Endothelial cell (in vitro differentiated cells): ENCODE measurements at regions not wholly inside any gene's neighbourhood (a gene's known extent, or its start where the extent isn't known, plus 50 kb on each side); places are given as distances from the start of the nearest gene placed in this dataset.

Experiments used
- DNase-seq: peaks from one replicate; pipeline ENCODE4 v3.0.0; 2021; ENCODE audit warnings: low spot score
- H3K27ac Mint-ChIP-seq: one replicate; pipeline ENCODE4 v1.8.0; 2021; ENCODE audit warnings: mixed read lengths, inconsistent platforms; ENCODE audit not compliant: unreplicated experiment
- H3K27me3 Mint-ChIP-seq: one replicate; pipeline ENCODE4 v1.8.0; 2021; ENCODE audit warnings: mild to moderate bottlenecking, moderate library complexity, mixed read lengths, inconsistent platforms; ENCODE audit not compliant: unreplicated experiment
- H3K36me3 Mint-ChIP-seq: one replicate; pipeline ENCODE4 v1.8.0; 2021; ENCODE audit warnings: mild to moderate bottlenecking, low read depth, mixed read lengths, inconsistent platforms; ENCODE audit not compliant: unreplicated experiment
- H3K4me1 Mint-ChIP-seq: one replicate; pipeline ENCODE4 v1.8.0; 2021; ENCODE audit warnings: mild to moderate bottlenecking, mixed read lengths, inconsistent platforms; ENCODE audit not compliant: unreplicated experiment
- H3K4me3 Mint-ChIP-seq: one replicate; pipeline ENCODE4 v1.8.0; 2021; ENCODE audit warnings: mild to moderate bottlenecking, mixed read lengths, inconsistent platforms; ENCODE audit not compliant: unreplicated experiment
- H3K9me3 Mint-ChIP-seq: one replicate; pipeline ENCODE4 v1.8.0; 2021; ENCODE audit warnings: mixed read lengths, inconsistent platforms; ENCODE audit not compliant: unreplicated experiment
- TF ChIP-seq, protein P1 (sequence below): fragments of 200-600 bp; sonication (generic); IDR thresholded peaks from one replicate; pipeline ENCODE4 v1.5.0; 2021; ENCODE audit warnings: antibody characterized with exemption; ENCODE audit not compliant: unreplicated experiment

DNA sequence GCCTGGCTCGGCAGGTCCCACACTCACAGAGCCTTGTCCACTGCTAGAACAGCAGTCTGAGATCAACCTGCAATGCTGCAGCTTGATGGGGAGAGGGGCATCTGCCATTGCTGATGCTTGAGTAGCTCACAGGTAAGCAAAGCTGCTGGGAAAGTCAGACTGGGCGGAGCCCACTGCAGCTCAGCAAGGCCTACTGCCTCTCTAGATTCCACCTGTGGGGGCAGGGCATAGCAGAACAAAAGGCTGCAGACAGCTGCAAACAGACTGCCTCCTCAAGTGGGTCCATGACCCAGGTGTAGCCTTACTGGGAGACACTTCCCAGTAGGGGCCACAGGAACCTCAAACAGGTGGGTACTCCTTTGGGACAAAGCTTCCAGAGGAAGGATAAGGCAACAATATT, 110.6 kb upstream of the ADAMTS3 start:
- no peaks in the 10 kb centered on the region for H3K4me1 Mint-ChIP-seq
- no peak overlapping the region for H3K4me3 Mint-ChIP-seq
- peaks cover 2% of the 10 kb centered on the region for H3K27me3 Mint-ChIP-seq
- DNase-seq = no peak
- TF ChIP-seq, protein P1, sequence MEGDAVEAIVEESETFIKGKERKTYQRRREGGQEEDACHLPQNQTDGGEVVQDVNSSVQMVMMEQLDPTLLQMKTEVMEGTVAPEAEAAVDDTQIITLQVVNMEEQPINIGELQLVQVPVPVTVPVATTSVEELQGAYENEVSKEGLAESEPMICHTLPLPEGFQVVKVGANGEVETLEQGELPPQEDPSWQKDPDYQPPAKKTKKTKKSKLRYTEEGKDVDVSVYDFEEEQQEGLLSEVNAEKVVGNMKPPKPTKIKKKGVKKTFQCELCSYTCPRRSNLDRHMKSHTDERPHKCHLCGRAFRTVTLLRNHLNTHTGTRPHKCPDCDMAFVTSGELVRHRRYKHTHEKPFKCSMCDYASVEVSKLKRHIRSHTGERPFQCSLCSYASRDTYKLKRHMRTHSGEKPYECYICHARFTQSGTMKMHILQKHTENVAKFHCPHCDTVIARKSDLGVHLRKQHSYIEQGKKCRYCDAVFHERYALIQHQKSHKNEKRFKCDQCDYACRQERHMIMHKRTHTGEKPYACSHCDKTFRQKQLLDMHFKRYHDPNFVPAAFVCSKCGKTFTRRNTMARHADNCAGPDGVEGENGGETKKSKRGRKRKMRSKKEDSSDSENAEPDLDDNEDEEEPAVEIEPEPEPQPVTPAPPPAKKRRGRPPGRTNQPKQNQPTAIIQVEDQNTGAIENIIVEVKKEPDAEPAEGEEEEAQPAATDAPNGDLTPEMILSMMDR = no peak
- no peak overlapping the region for H3K27ac Mint-ChIP-seq
- H3K9me3 Mint-ChIP-seq = no peaks in the 10 kb centered on the region
- no peaks in the 10 kb centered on the region for H3K36me3 Mint-ChIP-seq

DNA sequence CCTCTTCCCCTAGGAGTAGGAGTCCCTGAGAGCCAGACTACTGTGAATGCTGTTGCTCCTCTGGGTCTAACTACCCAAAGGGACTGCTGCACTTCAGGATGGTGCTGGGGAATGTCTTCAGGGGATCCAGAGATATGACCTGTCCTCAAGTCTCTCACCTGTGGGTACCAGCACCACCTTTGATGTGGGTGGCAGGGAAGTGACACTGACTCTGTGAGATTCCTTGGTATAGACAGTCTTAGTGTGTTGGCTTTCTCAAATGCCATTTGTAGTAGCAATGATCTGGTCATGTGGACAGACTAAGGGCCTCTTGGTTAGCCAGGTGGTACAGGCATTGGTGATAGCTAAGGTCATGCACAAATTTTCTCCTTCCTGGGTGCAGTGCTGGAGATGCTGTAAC, 108.9 kb upstream of the ADAMTS3 start:
- no peak overlapping the region for H3K4me3 Mint-ChIP-seq
- TF ChIP-seq, protein P1 = no peak
- H3K4me1 Mint-ChIP-seq = no peaks in the 10 kb centered on the region
- H3K36me3 Mint-ChIP-seq = no peaks in the 10 kb centered on the region
- no peak for DNase-seq
- no peak overlapping the region for H3K27ac Mint-ChIP-seq
- H3K27me3 Mint-ChIP-seq = peaks cover 2% of the 10 kb centered on the region
- H3K9me3 Mint-ChIP-seq = no peaks in the 10 kb centered on the region

DNA sequence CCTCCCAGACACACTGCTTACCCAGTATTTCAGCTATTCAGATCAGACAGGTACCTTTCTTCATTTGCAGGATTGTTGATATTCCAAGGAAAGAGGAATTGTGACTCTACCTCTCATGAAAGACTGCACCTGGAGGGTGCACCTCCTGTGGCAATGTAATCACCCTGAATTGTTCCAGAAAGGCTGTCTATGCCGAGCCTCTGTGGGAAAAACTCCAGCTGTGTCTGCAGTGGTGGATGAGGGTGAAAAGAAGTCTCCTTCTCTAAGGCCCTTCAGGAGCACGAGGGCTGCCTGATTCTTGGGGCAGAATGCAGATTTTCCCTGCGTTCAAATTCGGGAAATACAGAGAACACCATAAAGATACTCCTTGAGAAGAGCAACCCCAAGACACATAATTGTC, 108.2 kb upstream of the ADAMTS3 start:
- TF ChIP-seq, protein P1 = no peak
- H3K27me3 Mint-ChIP-seq = peaks cover 2% of the 10 kb centered on the region
- no peak for DNase-seq
- no peaks in the 10 kb centered on the region for H3K4me1 Mint-ChIP-seq
- H3K36me3 Mint-ChIP-seq = no peaks in the 10 kb centered on the region
- no peaks in the 10 kb centered on the region for H3K9me3 Mint-ChIP-seq
- H3K27ac Mint-ChIP-seq = no peak overlapping the region
- no peak overlapping the region for H3K4me3 Mint-ChIP-seq

DNA sequence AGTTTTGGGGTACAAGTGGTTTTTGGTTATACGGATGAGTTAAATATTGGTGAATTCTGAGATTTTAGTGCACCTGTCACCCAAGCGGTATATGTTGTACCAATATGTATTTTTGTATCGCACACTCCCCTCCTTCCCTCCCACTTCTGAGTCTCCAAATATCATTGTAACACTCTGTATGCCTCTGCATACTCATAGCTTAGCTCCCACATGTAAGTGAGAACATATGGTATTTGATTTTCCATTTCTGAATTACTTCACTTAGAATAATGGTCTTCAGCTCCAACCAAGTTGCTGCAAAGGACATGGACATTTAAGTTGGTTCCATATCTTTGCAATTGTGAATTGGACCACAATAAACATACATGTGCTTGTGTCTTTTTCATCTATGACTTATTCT, 103.0 kb upstream of the ADAMTS3 start:
- no peak for DNase-seq
- Mint-ChIP-seq H3K27ac (no peak overlapping the region), H3K27me3 (peaks cover 2% of the 10 kb centered on the region), H3K36me3 (no peaks in the 10 kb centered on the region), H3K4me1 (no peaks in the 10 kb centered on the region), H3K4me3 (no peak overlapping the region), H3K9me3 (no peaks in the 10 kb centered on the region)
- TF ChIP-seq, protein P1 = no peak

DNA sequence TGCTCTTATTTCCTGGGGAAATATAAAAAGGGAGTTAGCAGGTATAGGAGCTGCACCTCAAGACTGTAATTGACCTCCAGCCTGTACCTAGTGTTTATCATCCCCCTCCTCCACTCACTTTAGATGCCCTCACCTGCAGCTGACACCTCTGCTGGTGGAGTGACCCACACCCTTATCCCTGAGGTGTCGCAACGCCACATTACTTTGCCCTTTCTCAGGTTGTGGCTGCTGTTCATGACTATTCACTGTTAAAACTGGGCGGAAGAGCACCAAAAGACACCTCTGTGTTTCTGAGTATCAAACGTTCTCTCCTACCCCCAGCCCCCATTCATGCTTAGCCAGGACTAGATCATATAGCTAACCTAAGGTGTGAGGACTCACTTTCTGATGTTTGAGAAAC, 101.5 kb upstream of the ADAMTS3 start:
- TF ChIP-seq, protein P1 = no peak
- H3K9me3 Mint-ChIP-seq = no peaks in the 10 kb centered on the region
- no peak for DNase-seq
- H3K4me3 Mint-ChIP-seq = no peak overlapping the region
- H3K27ac Mint-ChIP-seq = no peak overlapping the region
- H3K36me3 Mint-ChIP-seq = no peaks in the 10 kb centered on the region
- no peaks in the 10 kb centered on the region for H3K4me1 Mint-ChIP-seq
- peaks cover 2% of the 10 kb centered on the region for H3K27me3 Mint-ChIP-seq
